Activated CD8-positive, alpha-beta T cell treated with anti-CD3 and anti-CD28 coated beads for 36 hours (primary cell): ENCODE measurements at regions not wholly inside any gene's neighbourhood (a gene's known extent, or its start where the extent isn't known, plus 50 kb on each side); places are given as distances from the start of the nearest gene placed in this dataset.

ENCODE experiments used
- ATAC-seq: fragments of 200-7000 bp; cut with Tn5 transposase; one replicate; pipeline ENCODE4 v1.10.0; 2021; ENCODE audit warnings: mild to moderate bottlenecking, moderate library complexity
- CTCF ChIA-PET: fragments of 350-600 bp; sonication (Branson Sonifier 250); formaldehyde crosslinking; loops from one replicate; lab custom pipeline; 2021; ENCODE audit warnings: antibody characterized with exemption; lab: Charles Lee
- POLR2A ChIA-PET: fragments of 350-600 bp; sonication (Branson Sonifier 250); formaldehyde crosslinking; loops from one replicate; lab custom pipeline; 2021; ENCODE audit warnings: antibody characterized with exemption; lab: Charles Lee
- DNase-seq: peaks from one replicate; pipeline ENCODE4 v3.0.0-alpha.2; 2020
- H3K27ac Mint-ChIP-seq: one replicate; pipeline ENCODE4 v1.8.0; 2021; ENCODE audit warnings: mild to moderate bottlenecking, mixed read lengths
- H3K27me3 Mint-ChIP-seq: one replicate; pipeline ENCODE4 v1.8.0; 2021; ENCODE audit warnings: mixed read lengths
- H3K36me3 Mint-ChIP-seq: one replicate; pipeline ENCODE4 v1.8.0; 2021; ENCODE audit warnings: low read depth, mixed read lengths
- H3K4me1 Mint-ChIP-seq: one replicate; pipeline ENCODE4 v1.8.0; 2021; ENCODE audit warnings: low read depth, mixed read lengths
- H3K4me3 Mint-ChIP-seq: one replicate; pipeline ENCODE4 v1.8.0; 2021; ENCODE audit warnings: mild to moderate bottlenecking, moderate library complexity, mixed read lengths
- H3K9me3 Mint-ChIP-seq: one replicate; pipeline ENCODE4 v1.8.0; 2021; ENCODE audit warnings: mixed read lengths
- CTCF ChIP-seq: fragments of 200-600 bp; IDR thresholded peaks from one replicate; pipeline ENCODE4 v1.8.0; 2022; ENCODE audit warnings: antibody characterized with exemption, mild to moderate bottlenecking
- intact Hi-C: fragments of 100-400 bp; cut with micrococcal nuclease; formaldehyde crosslinking; loops from one replicate; pipeline ENCODE4 v1.10.0; 2022

- TF ChIP-seq CTCF, result no peak
- no peak overlapping the region for H3K27ac Mint-ChIP-seq
- peaks cover 16% of the 10 kb centered on the region for H3K9me3 Mint-ChIP-seq
- ATAC-seq, result no peak
- no peaks in the 10 kb centered on the region for H3K4me1 Mint-ChIP-seq
- no peak overlapping the region for H3K4me3 Mint-ChIP-seq
- DNase-seq, result no peak
- intact Hi-C loops, result no loop called here
- no peaks in the 10 kb centered on the region for H3K27me3 Mint-ChIP-seq
- ChIA-PET CTCF (interaction anchor here (1.2 kb wide), 1 partner anchor 18 kb away, joined by 5 read pairs; no protein-coding TSS in a partner anchor), POLR2A (interaction anchor here (0.6 kb wide), 1 partner anchor 235 kb away, joined by 3 read pairs; no protein-coding TSS in a partner anchor)
- H3K36me3 Mint-ChIP-seq, result no peaks in the 10 kb centered on the region
Observed at GRCh38 chr14:98878282-98878681, 393.7 kb downstream of the BCL11B start.

GRCh38 chr14:98886982-98887381 is 385.0 kb downstream of the BCL11B start:
- no peak for TF ChIP-seq CTCF
- ChIA-PET CTCF (no interaction called here), POLR2A (no interaction called here)
- no peak overlapping the region for H3K4me3 Mint-ChIP-seq
- ATAC-seq (no peak), DNase-seq (no peak)
- H3K27ac Mint-ChIP-seq, result no peak overlapping the region
- peaks cover 3% of the 10 kb centered on the region for H3K4me1 Mint-ChIP-seq
- H3K9me3 Mint-ChIP-seq, result peaks cover 2% of the 10 kb centered on the region
- H3K27me3 Mint-ChIP-seq, result no peaks in the 10 kb centered on the region
- H3K36me3 Mint-ChIP-seq, result no peaks in the 10 kb centered on the region
- intact Hi-C loops, result no loop called here

DNA sequence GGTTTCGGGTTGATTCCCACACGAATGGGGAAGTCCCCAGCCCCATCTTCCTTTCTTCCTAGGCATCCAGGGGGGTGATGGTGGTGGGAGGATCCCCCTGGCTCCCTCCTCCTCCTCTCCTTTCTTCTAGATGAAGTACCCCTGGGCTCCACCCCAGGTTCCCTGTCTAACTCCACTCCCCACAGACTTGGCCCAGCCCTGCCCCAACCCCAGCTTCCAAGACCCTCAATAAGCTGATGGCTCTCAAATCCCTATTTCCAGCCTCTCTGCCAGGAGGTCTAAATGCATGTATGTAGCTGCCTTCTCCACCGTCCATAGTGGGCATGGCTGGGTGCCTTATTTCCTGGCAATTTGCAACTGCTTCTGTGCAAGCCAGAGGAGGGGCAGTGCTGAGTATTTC is 383.7 kb downstream of the BCL11B start:
- no peak for ATAC-seq

GRCh38 chr14:98888927-98889835 is 382.8 kb downstream of the BCL11B start:
- Mint-ChIP-seq H3K4me3 (no peak overlapping the region), H3K36me3 (no peaks in the 10 kb centered on the region), H3K27me3 (no peaks in the 10 kb centered on the region), H3K27ac (no peak overlapping the region), H3K4me1 (peaks cover 3% of the 10 kb centered on the region), H3K9me3 (no peaks in the 10 kb centered on the region)
- ATAC-seq (no peak), DNase-seq (no peak)
- ChIA-PET POLR2A (no interaction called here), CTCF (no interaction called here)
- TF ChIP-seq CTCF, result no peak
- intact Hi-C loops, result no loop called here

More for the DNA sequence above, 383.7 kb downstream of the BCL11B start:
- POLR2A ChIA-PET, result no interaction called here
- peaks cover 3% of the 10 kb centered on the region for H3K4me1 Mint-ChIP-seq
- no peaks in the 10 kb centered on the region for H3K36me3 Mint-ChIP-seq
- H3K27ac Mint-ChIP-seq, result no peak overlapping the region
- no peak for TF ChIP-seq CTCF
- H3K9me3 Mint-ChIP-seq, result peaks cover 2% of the 10 kb centered on the region
- no peak for DNase-seq
- no peak overlapping the region for H3K4me3 Mint-ChIP-seq
- no peaks in the 10 kb centered on the region for H3K27me3 Mint-ChIP-seq
- intact Hi-C loops, result no loop called here
- CTCF ChIA-PET, result no interaction called here

- Mint-ChIP-seq H3K27ac (no peak overlapping the region), H3K36me3 (no peaks in the 10 kb centered on the region), H3K4me1 (peaks cover 3% of the 10 kb centered on the region), H3K27me3 (no peaks in the 10 kb centered on the region), H3K9me3 (no peaks in the 10 kb centered on the region), H3K4me3 (no peak overlapping the region)
- no peak for ATAC-seq
- POLR2A ChIA-PET, result no interaction called here
- TF ChIP-seq CTCF, result no peak
- CTCF ChIA-PET, result no interaction called here
- DNase-seq, result no peak
- intact Hi-C loops, result no loop called here
Observed at GRCh38 chr14:98889836-98890185, 382.2 kb downstream of the BCL11B start.
